ENCODE measurements at regions not wholly inside any gene's neighbourhood (a gene's known extent, or its start where the extent isn't known, plus 50 kb on each side); places are given as distances from the start of the nearest gene placed in this dataset.

DNA sequence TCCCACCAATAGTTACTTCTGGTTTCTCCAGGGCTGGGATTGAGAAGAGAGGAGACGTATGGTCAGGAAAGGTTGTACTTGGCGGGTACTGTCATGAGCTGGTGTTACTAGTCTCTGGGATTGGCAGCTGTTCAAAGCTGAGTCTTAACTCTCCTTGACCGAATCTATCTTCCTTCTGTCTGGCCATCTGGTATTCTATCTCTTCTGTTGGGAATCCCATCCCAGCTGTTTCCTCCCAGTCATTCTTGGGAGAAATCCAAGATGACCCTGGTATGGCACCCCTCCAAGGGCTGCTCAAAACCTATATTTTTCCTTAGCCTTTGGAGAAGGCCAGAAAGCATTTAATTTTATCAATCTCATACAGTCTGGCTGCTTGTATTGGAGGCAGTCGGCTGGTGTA lies 287.0 kb upstream of the CHD6 start:
- TF ChIP-seq, protein P1, sequence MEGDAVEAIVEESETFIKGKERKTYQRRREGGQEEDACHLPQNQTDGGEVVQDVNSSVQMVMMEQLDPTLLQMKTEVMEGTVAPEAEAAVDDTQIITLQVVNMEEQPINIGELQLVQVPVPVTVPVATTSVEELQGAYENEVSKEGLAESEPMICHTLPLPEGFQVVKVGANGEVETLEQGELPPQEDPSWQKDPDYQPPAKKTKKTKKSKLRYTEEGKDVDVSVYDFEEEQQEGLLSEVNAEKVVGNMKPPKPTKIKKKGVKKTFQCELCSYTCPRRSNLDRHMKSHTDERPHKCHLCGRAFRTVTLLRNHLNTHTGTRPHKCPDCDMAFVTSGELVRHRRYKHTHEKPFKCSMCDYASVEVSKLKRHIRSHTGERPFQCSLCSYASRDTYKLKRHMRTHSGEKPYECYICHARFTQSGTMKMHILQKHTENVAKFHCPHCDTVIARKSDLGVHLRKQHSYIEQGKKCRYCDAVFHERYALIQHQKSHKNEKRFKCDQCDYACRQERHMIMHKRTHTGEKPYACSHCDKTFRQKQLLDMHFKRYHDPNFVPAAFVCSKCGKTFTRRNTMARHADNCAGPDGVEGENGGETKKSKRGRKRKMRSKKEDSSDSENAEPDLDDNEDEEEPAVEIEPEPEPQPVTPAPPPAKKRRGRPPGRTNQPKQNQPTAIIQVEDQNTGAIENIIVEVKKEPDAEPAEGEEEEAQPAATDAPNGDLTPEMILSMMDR (IDR thresholded peaks at IDR 0.05) = no peak
- TF ChIP-seq POLR2A (IDR thresholded peaks at IDR 0.05) = no peak

Data from heart left ventricle (tissue), 13 donors.